ENCODE measurements at regions not wholly inside any gene's neighbourhood (a gene's known extent, or its start where the extent isn't known, plus 50 kb on each side); places are given as distances from the start of the nearest gene placed in this dataset.

DNA sequence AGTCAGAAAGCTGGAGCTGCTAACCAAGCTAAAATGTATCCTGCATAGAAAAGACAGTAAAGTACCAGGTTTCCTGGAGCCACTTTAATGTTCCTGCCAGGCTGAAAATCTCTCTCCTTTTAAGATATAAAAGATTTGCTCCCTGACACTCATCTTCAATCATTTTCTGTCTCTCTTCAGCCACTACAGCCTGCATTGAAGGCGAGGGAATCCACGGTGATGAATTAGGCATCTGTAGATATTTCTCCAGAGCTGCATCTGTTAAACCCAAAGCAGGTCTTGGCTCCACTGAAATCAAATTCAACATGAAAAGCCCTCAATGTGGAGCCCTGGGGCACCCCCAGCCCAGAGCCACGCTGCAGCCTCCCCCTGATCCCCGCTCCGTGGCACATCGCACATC, 94.7 kb upstream of the CRHR1 start:
- TF ChIP-seq CTCF (IDR thresholded peaks at IDR 0.05): no peak
- TF ChIP-seq POLR2A (IDR thresholded peaks at IDR 0.05): no peak
